ENCODE measurements at regions not wholly inside any gene's neighbourhood (a gene's known extent, or its start where the extent isn't known, plus 50 kb on each side); places are given as distances from the start of the nearest gene placed in this dataset.

GRCh38 chr1:102798718-102799117, 309.6 kb downstream of the COL11A1 start:
- TF ChIP-seq POLR2AphosphoS5 (IDR thresholded peaks at IDR 0.05; ENCODE audit: borderline replicate concordance, low read depth, low read length), result no peak
- TF ChIP-seq EZH2 (IDR thresholded peaks at IDR 0.05), result no peak
- no peak for TF ChIP-seq FOXP2 (optimal IDR thresholded peaks at IDR 0.05; ENCODE audit: control extremely low read depth, extremely low read length, insufficient read depth)
